ENCODE measurements at regions not wholly inside any gene's neighbourhood (a gene's known extent, or its start where the extent isn't known, plus 50 kb on each side); places are given as distances from the start of the nearest gene placed in this dataset.
"Not testable (repeated sequence)": the region's sequence is repeated elsewhere in the genome, so short reads cannot be mapped to it uniquely, and the experiment has no call there.

DNA sequence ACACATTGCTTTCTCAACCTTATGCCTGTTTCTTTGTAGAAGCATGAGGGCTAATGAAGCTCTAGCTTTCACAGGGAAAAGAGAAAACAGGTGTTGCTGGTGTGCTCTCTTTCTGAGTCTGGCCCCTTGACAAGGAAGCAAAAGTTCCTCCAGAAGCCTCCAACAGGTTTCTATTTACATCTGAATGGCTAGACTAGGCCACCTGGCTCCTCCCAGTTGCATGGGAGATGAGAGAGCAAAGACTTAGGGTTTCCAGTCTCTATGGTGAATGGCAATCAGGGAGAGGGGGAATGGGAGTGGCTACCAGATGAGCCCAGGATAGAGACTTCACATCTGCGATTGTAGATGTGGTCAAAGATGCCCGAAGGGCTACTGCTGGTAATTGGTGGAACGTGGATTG is 138.1 kb upstream of the PLXNC1 start:
- DNase-seq = no peak
- Histone ChIP-seq H3K4me3 (no peak overlapping the region), H3K4me1 (no peaks in the 10 kb centered on the region), H3K9me3 (no peaks in the 10 kb centered on the region), H3K36me3 (no peaks in the 10 kb centered on the region), H3K27ac (no peak overlapping the region), H3K27me3 (no peaks in the 10 kb centered on the region)
- TF ChIP-seq, protein P1, sequence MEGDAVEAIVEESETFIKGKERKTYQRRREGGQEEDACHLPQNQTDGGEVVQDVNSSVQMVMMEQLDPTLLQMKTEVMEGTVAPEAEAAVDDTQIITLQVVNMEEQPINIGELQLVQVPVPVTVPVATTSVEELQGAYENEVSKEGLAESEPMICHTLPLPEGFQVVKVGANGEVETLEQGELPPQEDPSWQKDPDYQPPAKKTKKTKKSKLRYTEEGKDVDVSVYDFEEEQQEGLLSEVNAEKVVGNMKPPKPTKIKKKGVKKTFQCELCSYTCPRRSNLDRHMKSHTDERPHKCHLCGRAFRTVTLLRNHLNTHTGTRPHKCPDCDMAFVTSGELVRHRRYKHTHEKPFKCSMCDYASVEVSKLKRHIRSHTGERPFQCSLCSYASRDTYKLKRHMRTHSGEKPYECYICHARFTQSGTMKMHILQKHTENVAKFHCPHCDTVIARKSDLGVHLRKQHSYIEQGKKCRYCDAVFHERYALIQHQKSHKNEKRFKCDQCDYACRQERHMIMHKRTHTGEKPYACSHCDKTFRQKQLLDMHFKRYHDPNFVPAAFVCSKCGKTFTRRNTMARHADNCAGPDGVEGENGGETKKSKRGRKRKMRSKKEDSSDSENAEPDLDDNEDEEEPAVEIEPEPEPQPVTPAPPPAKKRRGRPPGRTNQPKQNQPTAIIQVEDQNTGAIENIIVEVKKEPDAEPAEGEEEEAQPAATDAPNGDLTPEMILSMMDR (IDR thresholded peaks at IDR 0.05) = no peak
- intact Hi-C loops (cut with DNase I) = no loop called here
- ATAC-seq = no peak

DNA sequence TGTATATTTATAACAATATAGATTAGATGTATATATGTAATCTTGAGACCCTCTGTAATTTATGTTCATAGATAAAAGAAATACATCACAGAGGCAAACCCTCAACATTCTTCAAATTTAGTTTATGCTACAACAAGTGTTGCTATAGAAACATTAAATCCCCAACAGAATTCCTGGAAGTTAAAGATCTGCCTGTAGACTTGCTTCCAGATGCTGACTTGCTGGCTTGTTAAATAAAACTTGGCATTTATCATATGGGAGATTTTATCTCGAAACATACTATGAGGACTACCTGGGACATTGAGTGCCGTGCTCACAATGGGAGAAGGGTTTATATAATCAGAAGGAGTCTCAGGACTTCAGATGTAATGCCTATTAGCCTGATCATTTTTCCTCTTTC is 136.3 kb upstream of the PLXNC1 start:
- Histone ChIP-seq H3K9me3 (peaks cover 4% of the 10 kb centered on the region), H3K4me3 (no peak overlapping the region), H3K4me1 (no peaks in the 10 kb centered on the region), H3K27ac (no peak overlapping the region), H3K27me3 (no peaks in the 10 kb centered on the region), H3K36me3 (no peaks in the 10 kb centered on the region)
- TF ChIP-seq, protein P1 (IDR thresholded peaks at IDR 0.05) = no peak
- DNase-seq (no peak), ATAC-seq (no peak)
- intact Hi-C loops (cut with DNase I) = no loop called here

DNA sequence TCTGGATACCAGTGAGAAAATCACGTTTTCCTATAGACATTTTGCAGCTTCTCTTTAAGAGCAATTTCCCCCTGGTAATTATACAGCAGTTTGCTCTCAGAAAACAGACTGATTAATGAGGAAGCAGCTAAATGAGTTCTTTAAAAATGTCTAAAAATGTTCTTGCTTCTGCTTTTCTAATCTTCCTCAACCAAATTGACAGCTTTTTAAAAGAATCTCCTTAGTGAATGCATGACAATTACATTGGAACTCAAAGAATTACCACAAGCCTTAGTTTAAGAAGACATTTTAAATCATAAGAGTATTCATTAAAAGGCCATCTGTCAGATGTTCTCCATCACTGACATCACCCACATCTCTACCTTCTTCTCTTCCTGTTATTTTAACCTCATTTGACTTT is 135.8 kb upstream of the PLXNC1 start:
- no peak for DNase-seq
- H3K4me1 ChIP-seq = no peaks in the 10 kb centered on the region
- no peak overlapping the region for H3K4me3 ChIP-seq
- no peaks in the 10 kb centered on the region for H3K27me3 ChIP-seq
- H3K36me3 ChIP-seq = no peaks in the 10 kb centered on the region
- no peak for ATAC-seq
- intact Hi-C loops (cut with DNase I) = no loop called here
- no peak overlapping the region for H3K27ac ChIP-seq
- H3K9me3 ChIP-seq = peaks cover 9% of the 10 kb centered on the region
- TF ChIP-seq, protein P1 (IDR thresholded peaks at IDR 0.05) = no peak

DNA sequence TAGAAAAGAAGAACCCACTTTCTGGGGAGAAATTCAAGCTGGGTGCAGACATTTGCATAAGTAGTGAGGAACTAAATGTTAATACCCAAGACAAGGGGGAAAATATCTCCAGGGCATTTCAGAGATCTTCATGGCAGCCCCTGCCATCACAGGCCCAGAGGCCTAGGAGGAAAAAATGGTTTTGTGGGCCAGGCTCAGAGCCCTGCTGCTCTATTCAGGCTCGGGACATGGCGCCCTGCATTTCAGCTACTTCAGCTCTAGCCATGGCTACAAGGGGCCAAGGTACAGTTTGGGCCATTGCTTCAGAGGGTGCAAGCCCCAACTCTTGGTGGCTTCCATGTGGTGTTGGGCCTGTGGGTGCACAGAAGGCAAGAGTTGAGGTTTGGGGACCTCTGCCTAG is 131.1 kb upstream of the PLXNC1 start:
- H3K9me3 ChIP-seq = peaks cover 11% of the 10 kb centered on the region
- H3K36me3 ChIP-seq; H3K27ac ChIP-seq; H3K4me1 ChIP-seq; H3K4me3 ChIP-seq; intact Hi-C loops (cut with DNase I); H3K27me3 ChIP-seq; DNase-seq; ATAC-seq: not testable (repeated sequence)

DNA sequence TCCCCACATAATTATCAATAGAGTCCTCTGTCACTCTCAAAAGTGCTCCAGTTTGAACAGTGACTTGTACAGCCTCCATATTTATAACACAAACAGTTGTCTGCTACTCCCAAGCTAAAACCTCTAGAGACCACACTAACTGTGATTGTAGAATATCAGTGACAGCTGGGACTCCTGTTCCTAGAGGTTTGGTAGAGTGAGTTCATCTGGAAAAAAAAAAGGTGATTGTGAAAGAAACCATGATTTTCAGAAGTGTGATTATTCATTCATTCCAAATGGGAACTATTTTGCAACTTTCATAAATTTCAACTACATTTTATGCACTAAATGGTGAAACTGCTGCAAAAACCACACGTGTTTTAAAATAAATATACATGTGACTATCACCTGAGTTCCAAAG is 128.0 kb upstream of the PLXNC1 start:
- DNase-seq (no peak), ATAC-seq (no peak)
- H3K27me3 ChIP-seq = no peaks in the 10 kb centered on the region

DNA sequence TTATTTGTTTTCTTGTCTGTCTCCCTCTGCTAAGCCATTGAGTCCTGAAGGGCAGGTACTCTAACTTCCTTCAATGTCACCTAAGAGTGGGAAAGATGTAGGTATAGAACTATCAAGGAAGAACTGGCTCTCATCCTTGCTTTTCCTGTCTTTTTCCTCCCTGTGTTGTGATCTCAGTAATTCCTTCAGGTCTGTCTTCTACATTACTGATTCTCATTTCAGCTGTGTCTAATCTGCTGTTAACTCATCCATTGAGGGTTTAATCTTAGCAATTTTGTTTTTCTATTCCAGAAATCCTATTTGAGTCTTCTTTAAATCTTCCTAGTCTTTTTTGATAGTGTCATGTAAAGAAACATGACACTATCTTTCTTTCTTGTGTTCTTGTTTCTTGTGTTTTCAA is 124.5 kb upstream of the PLXNC1 start:
- intact Hi-C loops (cut with DNase I) = no loop called here

More for the DNA sequence above, 128.0 kb upstream of the PLXNC1 start:
- intact Hi-C loops (cut with DNase I) = no loop called here
- Histone ChIP-seq H3K4me3 (no peak overlapping the region), H3K4me1 (no peaks in the 10 kb centered on the region), H3K27ac (no peak overlapping the region), H3K9me3 (peaks cover 11% of the 10 kb centered on the region), H3K36me3 (no peaks in the 10 kb centered on the region)
- TF ChIP-seq, protein P1 (IDR thresholded peaks at IDR 0.05) = no peak

More for the DNA sequence above, 124.5 kb upstream of the PLXNC1 start:
- no peak overlapping the region for H3K27ac ChIP-seq
- H3K9me3 ChIP-seq = no peaks in the 10 kb centered on the region
- no peaks in the 10 kb centered on the region for H3K4me1 ChIP-seq
- no peak overlapping the region for H3K4me3 ChIP-seq
- ATAC-seq (no peak), DNase-seq (no peak)
- no peaks in the 10 kb centered on the region for H3K36me3 ChIP-seq
- no peaks in the 10 kb centered on the region for H3K27me3 ChIP-seq
- TF ChIP-seq, protein P1 (IDR thresholded peaks at IDR 0.05) = no peak

Data from upper lobe of right lung (tissue), 1 donor.